OCI-LY7 (cell line): ENCODE measurements at regions not wholly inside any gene's neighbourhood (a gene's known extent, or its start where the extent isn't known, plus 50 kb on each side); places are given as distances from the start of the nearest gene placed in this dataset.

Experiments used
- BruUV-seq: library from RNA; stranded (reverse); fragments of 400-500 nt; replicated peaks from 2 replicates; lab custom pipeline; 2021; lab: Mats Ljungman, UMichigan
- CTCF ChIA-PET: fragments of 300-600 bp; sonication (Branson Sonifier 250); formaldehyde crosslinking; loops from one replicate; lab custom pipeline; 2022; ENCODE audit warnings: antibody characterized with exemption; ENCODE audit not compliant: unreplicated experiment; lab: Charles Lee
- POLR2A ChIA-PET: fragments of 300-600 bp; sonication (Branson Sonifier 250); formaldehyde crosslinking; loops from one replicate; lab custom pipeline; 2022; ENCODE audit warnings: antibody characterized with exemption; lab: Charles Lee
- DNase-seq: peaks from one replicate; pipeline ENCODE4 v3.0.0-alpha.2; 2015; ENCODE audit warnings: low spot score
- H2AFZ ChIP-seq: fragments of 200-600 bp; sonication (generic), shearing (Covaris generic); 2 replicates; pipeline ENCODE4 v1.6.1; 2014; ENCODE audit warnings: mild to moderate bottlenecking, antibody characterized with exemption, low read length, moderate library complexity
- H3K27ac ChIP-seq: fragments of 200-600 bp; sonication (generic); 2 replicates; pipeline ENCODE4 v1.5.1; 2014; ENCODE audit warnings: mixed run types, low read depth, mild to moderate bottlenecking, moderate library complexity, low read length, inconsistent platforms; ENCODE audit not compliant: poor library complexity, severe bottlenecking
- H3K36me3 ChIP-seq: fragments of 200-600 bp; sonication (generic); 2 replicates; pipeline ENCODE4 v1.6.1; 2014; ENCODE audit warnings: mild to moderate bottlenecking, antibody characterized with exemption, low read length, moderate library complexity, mixed read lengths; ENCODE audit not compliant: insufficient read depth
- H3K4me1 ChIP-seq: fragments of 200-600 bp; sonication (generic); 2 replicates; pipeline ENCODE4 v1.5.1; 2014; ENCODE audit warnings: mild to moderate bottlenecking, low read length; ENCODE audit not compliant: insufficient read depth, poor library complexity, severe bottlenecking
- H3K4me2 ChIP-seq: fragments of 200-600 bp; sonication (generic); 2 replicates; pipeline ENCODE4 v1.6.1; 2014; ENCODE audit warnings: mild to moderate bottlenecking, low read length
- H3K4me3 ChIP-seq: fragments of 200-600 bp; sonication (generic); 2 replicates; pipeline ENCODE4 v1.5.1; 2014; ENCODE audit warnings: mild to moderate bottlenecking, low read depth, low read length; ENCODE audit not compliant: poor library complexity, severe bottlenecking
- H3K79me2 ChIP-seq: fragments of 200-600 bp; sonication (generic); 2 replicates; pipeline ENCODE4 v1.6.1; 2016; ENCODE audit warnings: low read depth, mild to moderate bottlenecking, low read length, moderate library complexity, mixed read lengths; ENCODE audit not compliant: insufficient read depth
- H3K9me2 ChIP-seq: fragments of 200-600 bp; sonication (generic); 2 replicates; pipeline ENCODE4 v1.6.1; 2016; ENCODE audit warnings: mild to moderate bottlenecking, low read length, mixed read lengths; ENCODE audit not compliant: insufficient read depth
- H3K9me3 ChIP-seq: fragments of 200-600 bp; sonication (generic); 2 replicates; pipeline ENCODE4 v1.6.1; 2014; ENCODE audit warnings: mild to moderate bottlenecking, mixed run types, low read length, mixed read lengths
- H4K20me1 ChIP-seq: fragments of 200-600 bp; sonication (generic); 2 replicates; pipeline ENCODE4 v1.6.1; 2014; ENCODE audit warnings: mild to moderate bottlenecking, antibody characterized with exemption, low read length, moderate library complexity, mixed read lengths; ENCODE audit not compliant: insufficient read depth
- CTCF ChIP-seq: fragments of 200-600 bp; sonication (generic); conservative IDR thresholded peaks from 2 replicates; pipeline ENCODE4 v1.5.1; 2014; ENCODE audit warnings: mild to moderate bottlenecking, antibody characterized with exemption, low read length, moderate library complexity, mixed read lengths
- EZH2phosphoT487 ChIP-seq: fragments of 200-600 bp; sonication (generic); IDR thresholded peaks from 2 replicates; pipeline ENCODE4 v1.6.1; 2018; ENCODE audit warnings: low read depth, borderline replicate concordance, mild to moderate bottlenecking, mixed run types, antibody characterized with exemption, low read length, moderate library complexity, mixed read lengths
- intact Hi-C: fragments of 100-400 bp; cut with micrococcal nuclease; formaldehyde crosslinking; loops from one replicate; pipeline ENCODE4 v1.10.0; 2022; ENCODE audit not compliant: unreplicated experiment

GRCh38 chr5:18807256-18808149, 1173.2 kb downstream of the TAF11L14 start:
- intact Hi-C loops: no loop called here
- ChIA-PET CTCF (no interaction called here), POLR2A (no interaction called here)
- no TSS peak for BruUV-seq
- Histone ChIP-seq H3K9me3 (no peaks in the 10 kb centered on the region), H3K4me1 (no peaks in the 10 kb centered on the region), H3K4me3 (no peak overlapping the region), H3K4me2 (no peak overlapping the region), H4K20me1 (no peaks in the 10 kb centered on the region), H3K9me2 (no peaks in the 10 kb centered on the region), H3K36me3 (no peaks in the 10 kb centered on the region), H2AFZ (no peak overlapping the region), H3K27ac (no peak overlapping the region), H3K79me2 (no peaks in the 10 kb centered on the region)
- no peak for DNase-seq
- TF ChIP-seq EZH2phosphoT487 (no peak), CTCF (no peak)

- Histone ChIP-seq H3K4me1 (no peaks in the 10 kb centered on the region), H3K9me2 (no peaks in the 10 kb centered on the region), H2AFZ (no peak overlapping the region), H3K4me3 (no peak overlapping the region), H3K36me3 (no peaks in the 10 kb centered on the region), H3K79me2 (no peaks in the 10 kb centered on the region), H3K4me2 (no peak overlapping the region), H3K9me3 (no peaks in the 10 kb centered on the region), H4K20me1 (no peaks in the 10 kb centered on the region), H3K27ac (no peak overlapping the region)
- BruUV-seq: no TSS peak
- no peak for DNase-seq
- CTCF ChIA-PET: no interaction called here
- intact Hi-C loops: no loop called here
- POLR2A ChIA-PET: interaction anchor here (0.5 kb wide), 1 partner anchor 563 kb away, joined by 5 read pairs; no protein-coding TSS in a partner anchor
- TF ChIP-seq CTCF: no peak
- no peak for TF ChIP-seq EZH2phosphoT487
These were observed 1176.3 kb downstream of the CDH18 start for GRCh38 chr5:18811661-18812060.

- Histone ChIP-seq H3K4me1 (no peaks in the 10 kb centered on the region), H3K9me3 (no peaks in the 10 kb centered on the region), H2AFZ (no peak overlapping the region), H3K79me2 (no peaks in the 10 kb centered on the region), H3K4me3 (no peak overlapping the region), H3K27ac (no peak overlapping the region), H3K4me2 (no peak overlapping the region), H3K9me2 (no peaks in the 10 kb centered on the region), H4K20me1 (no peaks in the 10 kb centered on the region), H3K36me3 (no peaks in the 10 kb centered on the region)
- intact Hi-C loops: no loop called here
- POLR2A ChIA-PET: interaction anchor here (0.6 to 0.7 kb wide), 2 partner anchors 426 to 792 kb away, joined by 3 read pairs; no protein-coding TSS in a partner anchor
- TF ChIP-seq CTCF (no peak), EZH2phosphoT487 (no peak)
- no TSS peak for BruUV-seq
- CTCF ChIA-PET: no interaction called here
- DNase-seq: no peak
These were observed 1159.6 kb downstream of the CDH18 start for GRCh38 chr5:18828351-18828750.
